Caco-2 (cell line): ENCODE measurements at regions not wholly inside any gene's neighbourhood (a gene's known extent, or its start where the extent isn't known, plus 50 kb on each side); places are given as distances from the start of the nearest gene placed in this dataset.

Experiments used
- BruUV-seq: library from RNA; stranded (reverse); fragments of 400-500 nt; replicated peaks from 2 replicates; lab custom pipeline; 2021; lab: Mats Ljungman, UMichigan
- CTCF ChIA-PET: fragments of 300-600 bp; sonication (Branson Sonifier 250); formaldehyde crosslinking; loops from one replicate; lab custom pipeline; 2022; ENCODE audit warnings: antibody characterized with exemption; lab: Charles Lee
- POLR2A ChIA-PET: fragments of 300-600 bp; sonication (Branson Sonifier 250); formaldehyde crosslinking; loops from one replicate; lab custom pipeline; 2022; ENCODE audit warnings: antibody characterized with exemption; lab: Charles Lee
- DNase-seq, 2 experiments: peaks; one replicate each; pipeline versions ENCODE4 v3.0.0 to v3.0.0-alpha.2; 2020 to 2022
- H3K27me3 ChIP-seq: replicated peaks from 2 replicates; pipeline ENCODE4 v1.6.0; 2011; ENCODE audit warnings: low read length; ENCODE audit not compliant: control insufficient read depth, insufficient read depth
- H3K36me3 ChIP-seq: 2 replicates; pipeline ENCODE4 v1.5.1; 2011; ENCODE audit warnings: low read length; ENCODE audit not compliant: control insufficient read depth, insufficient read depth
- H3K4me1 ChIP-seq: fragments of 250-450 bp; sonication (Bioruptor Pico); 2 replicates; pipeline ENCODE4 v1.5.1; 2020; ENCODE audit warnings: mild to moderate bottlenecking
- H3K4me3 ChIP-seq: 2 replicates; pipeline ENCODE4 v1.5.1; 2011; ENCODE audit warnings: low read depth, mild to moderate bottlenecking, control low read depth, low read length
- H3K9me3 ChIP-seq: fragments of 250-450 bp; sonication (Bioruptor Pico); 2 replicates; pipeline ENCODE4 v1.5.1; 2020; ENCODE audit warnings: mild to moderate bottlenecking, moderate library complexity
- H3K27ac Mint-ChIP-seq: one replicate; pipeline ENCODE4 v1.8.0; 2022; ENCODE audit warnings: mixed read lengths; ENCODE audit not compliant: unreplicated experiment
- H3K27me3 Mint-ChIP-seq: one replicate; pipeline ENCODE4 v1.8.0; 2022; ENCODE audit warnings: mixed read lengths; ENCODE audit not compliant: insufficient read depth, unreplicated experiment
- H3K36me3 Mint-ChIP-seq: one replicate; pipeline ENCODE4 v1.8.0; 2022; ENCODE audit warnings: mild to moderate bottlenecking, mixed read lengths; ENCODE audit not compliant: insufficient read depth, unreplicated experiment
- H3K4me1 Mint-ChIP-seq: one replicate; pipeline ENCODE4 v1.8.0; 2022; ENCODE audit warnings: low read depth, mixed read lengths; ENCODE audit not compliant: unreplicated experiment
- H3K4me3 Mint-ChIP-seq: one replicate; pipeline ENCODE4 v1.8.0; 2022; ENCODE audit warnings: mild to moderate bottlenecking, moderate library complexity, mixed read lengths; ENCODE audit not compliant: unreplicated experiment
- H3K9me3 Mint-ChIP-seq: one replicate; pipeline ENCODE4 v1.8.0; 2022; ENCODE audit warnings: mixed read lengths; ENCODE audit not compliant: unreplicated experiment
- CTCF ChIP-seq, 2 experiments: fragments of 200-600 bp in 1 of 2; IDR thresholded peaks; 1 replicate in 1 of 2; 2 replicates in 1 of 2; pipeline versions ENCODE4 v1.5.1 to v1.8.0; 2011 to 2022; ENCODE audit warnings: antibody characterized with exemption in 1 of 2, control low read depth in 1 of 2, inconsistent platforms in 1 of 2, low read depth in 1 of 2, low read length in 1 of 2, mild to moderate bottlenecking in 1 of 2, moderate library complexity in 1 of 2; ENCODE audit not compliant: insufficient read depth in 1 of 2, severe bottlenecking in 1 of 2, unreplicated experiment in 1 of 2
- intact Hi-C: fragments of 100-400 bp; cut with micrococcal nuclease; formaldehyde crosslinking; loops from one replicate; pipeline ENCODE4 v1.10.0; 2022; ENCODE audit not compliant: unreplicated experiment

GRCh38 chr4:27714073-27714472 is 853.4 kb downstream of the STIM2 start:
- no TSS peak for BruUV-seq
- no peak for DNase-seq
- Mint-ChIP-seq H3K36me3 (no peaks in the 10 kb centered on the region), H3K27me3 (peaks cover under 1% of the 10 kb centered on the region), H3K4me3 (no peak overlapping the region), H3K27ac (no peak overlapping the region), H3K9me3 (peaks cover 8% of the 10 kb centered on the region), H3K4me1 (peaks cover 6% of the 10 kb centered on the region)
- intact Hi-C loops: no loop called here
- H3K9me3 ChIP-seq: no peaks in the 10 kb centered on the region
- no peaks in the 10 kb centered on the region for H3K4me1 ChIP-seq
- TF ChIP-seq CTCF (IDR thresholded peaks at IDR 0.05; ENCODE audit: insufficient read depth in 1 of 2, low read depth in 1 of 2, low read length in 1 of 2, severe bottlenecking in 1 of 2, unreplicated experiment in 1 of 2): no peak
- ChIA-PET POLR2A (no interaction called here), CTCF (no interaction called here)
- no peaks in the 10 kb centered on the region for H3K36me3 ChIP-seq
- no peaks in the 10 kb centered on the region for H3K27me3 ChIP-seq
- H3K4me3 ChIP-seq: no peak overlapping the region

GRCh38 chr4:27716693-27717430 is 856.2 kb downstream of the STIM2 start:
- intact Hi-C loops: no loop called here
- POLR2A ChIA-PET: no interaction called here
- peaks cover 21% of the 10 kb centered on the region for H3K9me3 Mint-ChIP-seq
- CTCF ChIA-PET: no interaction called here
- H3K36me3 Mint-ChIP-seq: no peaks in the 10 kb centered on the region
- no peak for TF ChIP-seq CTCF (IDR thresholded peaks at IDR 0.05; ENCODE audit: insufficient read depth in 1 of 2, low read depth in 1 of 2, low read length in 1 of 2, severe bottlenecking in 1 of 2, unreplicated experiment in 1 of 2)
- Histone ChIP-seq H3K4me1 (no peaks in the 10 kb centered on the region), H3K36me3 (no peaks in the 10 kb centered on the region), H3K9me3 (no peaks in the 10 kb centered on the region), H3K27me3 (no peaks in the 10 kb centered on the region), H3K4me3 (no peak overlapping the region)
- no TSS peak for BruUV-seq
- H3K27ac Mint-ChIP-seq: no peak overlapping the region
- H3K4me3 Mint-ChIP-seq: no peak overlapping the region
- DNase-seq: no peak
- H3K27me3 Mint-ChIP-seq: peaks cover 5% of the 10 kb centered on the region
- peaks cover 6% of the 10 kb centered on the region for H3K4me1 Mint-ChIP-seq

- ChIA-PET CTCF (no interaction called here), POLR2A (no interaction called here)
- intact Hi-C loops: no loop called here
- DNase-seq: no peak
- no peak for TF ChIP-seq CTCF (IDR thresholded peaks at IDR 0.05; ENCODE audit: insufficient read depth in 1 of 2, low read depth in 1 of 2, low read length in 1 of 2, severe bottlenecking in 1 of 2, unreplicated experiment in 1 of 2)
- Histone ChIP-seq H3K36me3 (no peaks in the 10 kb centered on the region), H3K4me1 (no peaks in the 10 kb centered on the region), H3K9me3 (no peaks in the 10 kb centered on the region), H3K4me3 (no peak overlapping the region), H3K27me3 (no peaks in the 10 kb centered on the region)
- Mint-ChIP-seq H3K9me3 (peaks cover 21% of the 10 kb centered on the region), H3K27me3 (peaks cover 5% of the 10 kb centered on the region), H3K27ac (no peak overlapping the region), H3K4me1 (peaks cover 6% of the 10 kb centered on the region), H3K36me3 (no peaks in the 10 kb centered on the region), H3K4me3 (no peak overlapping the region)
- BruUV-seq: no TSS peak
Measured at GRCh38 chr4:27717431-27717755, 856.8 kb downstream of the STIM2 start.
